PC-3 (cell line): ENCODE measurements at regions not wholly inside any gene's neighbourhood (a gene's known extent, or its start where the extent isn't known, plus 50 kb on each side); places are given as distances from the start of the nearest gene placed in this dataset.

ENCODE experiments used
- ATAC-seq: fragments of 200-7000 bp; cut with Tn5 transposase; 2 replicates; pipeline ENCODE4 v1.9.1; 2020; ENCODE audit warnings: mild to moderate bottlenecking, moderate library complexity
- BruUV-seq: library from RNA; stranded (reverse); fragments of 400-500 nt; replicated peaks from 2 replicates; lab custom pipeline; 2021; lab: Mats Ljungman, UMichigan
- CTCF ChIA-PET: fragments of 300-600 bp; sonication (Branson Sonifier 250); formaldehyde crosslinking; loops from one replicate; lab custom pipeline; 2022; ENCODE audit warnings: antibody characterized with exemption; lab: Charles Lee
- POLR2A ChIA-PET: fragments of 300-600 bp; sonication (Branson Sonifier 250); formaldehyde crosslinking; loops from one replicate; lab custom pipeline; 2022; ENCODE audit warnings: antibody characterized with exemption; ENCODE audit not compliant: unreplicated experiment; lab: Charles Lee
- DNase-seq: peaks from one replicate; pipeline ENCODE4 v3.0.0-alpha.2; 2015
- H2AFZ ChIP-seq: fragments of 300-600 bp; sonication (generic); 2 replicates; pipeline ENCODE4 v1.6.0; 2016; ENCODE audit warnings: antibody characterized with exemption, low read length
- H3F3A ChIP-seq: fragments of 300-600 bp; sonication (generic); one replicate; pipeline ENCODE4 v1.6.0; 2017; ENCODE audit warnings: antibody characterized with exemption, low read length, control low read depth, mild to moderate bottlenecking; ENCODE audit not compliant: unreplicated experiment
- H3K27ac ChIP-seq: fragments of 300-600 bp; sonication (generic); 2 replicates; pipeline ENCODE4 v1.5.1; 2016; ENCODE audit warnings: mild to moderate bottlenecking, low read length
- H3K27me3 ChIP-seq: fragments of 300-600 bp; sonication (generic); 2 replicates; pipeline ENCODE4 v1.6.1; 2016; ENCODE audit warnings: low read length, mixed read lengths
- H3K36me3 ChIP-seq: fragments of 300-600 bp; sonication (generic); 2 replicates; pipeline ENCODE4 v1.6.1; 2016; ENCODE audit warnings: low read depth, mixed run types, low read length, mixed read lengths
- H3K4me1 ChIP-seq: fragments of 300-600 bp; sonication (generic); 2 replicates; pipeline ENCODE4 v1.5.1; 2016; ENCODE audit warnings: low read length; ENCODE audit not compliant: insufficient read depth
- H3K4me2 ChIP-seq: fragments of 300-600 bp; sonication (generic); 2 replicates; pipeline ENCODE4 v1.6.0; 2016; ENCODE audit warnings: low read length
- H3K4me3 ChIP-seq: fragments of 300-600 bp; sonication (generic); 2 replicates; pipeline ENCODE4 v1.5.1; 2016; ENCODE audit warnings: mild to moderate bottlenecking, low read length, mixed read lengths
- H3K79me2 ChIP-seq: fragments of 300-600 bp; sonication (generic); 2 replicates; pipeline ENCODE4 v1.6.1; 2017; ENCODE audit warnings: low read length, mixed read lengths
- H3K9ac ChIP-seq: fragments of 300-600 bp; sonication (generic); 2 replicates; pipeline ENCODE4 v1.6.0; 2016; ENCODE audit warnings: mild to moderate bottlenecking, low read length
- H3K9me2 ChIP-seq: fragments of 300-600 bp; sonication (generic); replicated peaks from 2 replicates; pipeline ENCODE4 v1.6.1; 2016; ENCODE audit warnings: mixed run types, low read length, mixed read lengths
- H3K9me3 ChIP-seq: fragments of 300-600 bp; sonication (generic); 2 replicates; pipeline ENCODE4 v1.6.1; 2016; ENCODE audit warnings: low read length, mixed read lengths
- H4K20me1 ChIP-seq: fragments of 300-600 bp; sonication (generic); 2 replicates; pipeline ENCODE4 v1.6.1; 2016; ENCODE audit warnings: low read length, mixed read lengths
- CTCF ChIP-seq: fragments of 300-600 bp; sonication (generic); conservative IDR thresholded peaks from 2 replicates; pipeline ENCODE4 v1.5.1; 2017; ENCODE audit warnings: antibody characterized with exemption, low read depth, mild to moderate bottlenecking, low read length
- EZH2 ChIP-seq: fragments of 300-600 bp; sonication (generic); IDR thresholded peaks from one replicate; pipeline ENCODE4 v1.6.1; 2017; ENCODE audit warnings: antibody characterized with exemption, mild to moderate bottlenecking, low read length; ENCODE audit not compliant: unreplicated experiment
- EZH2phosphoT487 ChIP-seq: fragments of 300-600 bp; sonication (generic); IDR thresholded peaks from 2 replicates; pipeline ENCODE4 v1.6.1; 2018; ENCODE audit warnings: mild to moderate bottlenecking, antibody characterized with exemption, low read length, borderline replicate concordance
- intact Hi-C: fragments of 100-400 bp; cut with micrococcal nuclease; formaldehyde crosslinking; loops from 2 replicates; pipeline ENCODE4 v1.9.0; 2023

GRCh38 chr6:170021579-170021978 is 269.3 kb downstream of the DLL1 start:
- Histone ChIP-seq H3K4me1 (peaks cover 21% of the 10 kb centered on the region), H3K4me3 (no peak overlapping the region), H3K9me2 (no peaks in the 10 kb centered on the region), H3K36me3 (no peaks in the 10 kb centered on the region), H3K79me2 (no peaks in the 10 kb centered on the region), H3K27me3 (0 out of 2 replicates have a peak, but pooled peaks cover 5% of the 10 kb centered on the region), H4K20me1 (no peaks in the 10 kb centered on the region), H3F3A (no peaks in the 10 kb centered on the region), H3K4me2 (no peak overlapping the region), H3K27ac (no peak overlapping the region), H3K9ac (no peak overlapping the region), H3K9me3 (no peaks in the 10 kb centered on the region), H2AFZ (no peak overlapping the region)
- intact Hi-C loops: no loop called here
- ATAC-seq (no peak), DNase-seq (no peak)
- TF ChIP-seq EZH2 (no peak), EZH2phosphoT487 (no peak), CTCF (no peak)
- BruUV-seq: no TSS peak
- POLR2A ChIA-PET: no interaction called here
- CTCF ChIA-PET: no interaction called here

- Histone ChIP-seq H3K36me3 (no peaks in the 10 kb centered on the region), H3K4me3 (no peak overlapping the region), H3K79me2 (no peaks in the 10 kb centered on the region), H3K9me3 (no peaks in the 10 kb centered on the region), H3K27me3 (peaks cover 20% of the 10 kb centered on the region), H3K9ac (no peak overlapping the region), H4K20me1 (no peaks in the 10 kb centered on the region), H3K9me2 (no peaks in the 10 kb centered on the region), H3K4me1 (peaks cover 6% of the 10 kb centered on the region; the same call in 1 of the 2 replicates), H3F3A (no peaks in the 10 kb centered on the region), H3K27ac (no peak overlapping the region; the same call in 1 of the 2 replicates), H3K4me2 (no peak overlapping the region), H2AFZ (no peak overlapping the region)
- CTCF ChIA-PET: no interaction called here
- ATAC-seq (no peak), DNase-seq (no peak)
- intact Hi-C loops: no loop called here
- POLR2A ChIA-PET: no interaction called here
- no peak for TF ChIP-seq CTCF
- no peak for TF ChIP-seq EZH2
- TF ChIP-seq EZH2phosphoT487: no peak
- no TSS peak for BruUV-seq
Measured at GRCh38 chr6:170019818-170020583, 268.6 kb downstream of the ERMARD start.
